ENCODE measurements at regions not wholly inside any gene's neighbourhood (a gene's known extent, or its start where the extent isn't known, plus 50 kb on each side); places are given as distances from the start of the nearest gene placed in this dataset.
"Not testable (repeated sequence)": the region's sequence is repeated elsewhere in the genome, so short reads cannot be mapped to it uniquely, and the experiment has no call there.

- no peaks in the 10 kb centered on the region for H3K36me3 ChIP-seq (replicated peaks; ENCODE audit: control insufficient read depth, insufficient read depth, low read length)
- no peaks in the 10 kb centered on the region for H3K27me3 ChIP-seq (ENCODE audit: control insufficient read depth, insufficient read depth, low read length)
- DNase-seq = no peak
- no peak overlapping the region for H3K4me3 ChIP-seq (ENCODE audit: insufficient read depth, low read depth, low read length)
These were observed 1070.8 kb downstream of the FAM133A start for GRCh38 chrX:94744786-94745185.

- Histone ChIP-seq H3K27me3 (ENCODE audit: control insufficient read depth, insufficient read depth, low read length) (no peaks in the 10 kb centered on the region), H3K36me3 (replicated peaks; ENCODE audit: control insufficient read depth, insufficient read depth, low read length) (no peaks in the 10 kb centered on the region), H3K4me3 (ENCODE audit: insufficient read depth, low read depth, low read length) (no peak overlapping the region)
- peak; percentile 3 for DNase-seq
These were observed 1077.6 kb downstream of the FAM133A start for GRCh38 chrX:94751611-94752010.

GRCh38 chrX:94752434-94753169 is 1078.6 kb downstream of the FAM133A start:
- no peak overlapping the region for H3K4me3 ChIP-seq (ENCODE audit: insufficient read depth, low read depth, low read length)
- DNase-seq = no peak
- no peaks in the 10 kb centered on the region for H3K36me3 ChIP-seq (replicated peaks; ENCODE audit: control insufficient read depth, insufficient read depth, low read length)
- H3K27me3 ChIP-seq (ENCODE audit: control insufficient read depth, insufficient read depth, low read length) = no peaks in the 10 kb centered on the region

- Histone ChIP-seq H3K27me3 (ENCODE audit: control insufficient read depth, insufficient read depth, low read length) (no peaks in the 10 kb centered on the region), H3K36me3 (replicated peaks; ENCODE audit: control insufficient read depth, insufficient read depth, low read length) (no peaks in the 10 kb centered on the region), H3K4me3 (ENCODE audit: insufficient read depth, low read depth, low read length) (no peak overlapping the region)
- DNase-seq = no peak
These were observed 1084.1 kb downstream of the FAM133A start for GRCh38 chrX:94758130-94758529.

GRCh38 chrX:94775640-94776039 is 1101.6 kb downstream of the FAM133A start:
- no peak for DNase-seq
- Histone ChIP-seq H3K4me3 (ENCODE audit: insufficient read depth, low read depth, low read length) (no peak overlapping the region), H3K27me3 (ENCODE audit: control insufficient read depth, insufficient read depth, low read length) (no peaks in the 10 kb centered on the region)

GRCh38 chrX:94813541-94813940 is 1139.5 kb downstream of the FAM133A start:
- Histone ChIP-seq H3K4me3 (ENCODE audit: insufficient read depth, low read depth, low read length) (no peak overlapping the region), H3K27me3 (ENCODE audit: control insufficient read depth, insufficient read depth, low read length) (no peaks in the 10 kb centered on the region), H3K36me3 (replicated peaks; ENCODE audit: control insufficient read depth, insufficient read depth, low read length) (no peaks in the 10 kb centered on the region)
- no peak for DNase-seq

More at GRCh38 chrX:94775640-94776039, 1101.6 kb downstream of the FAM133A start:
- H3K36me3 ChIP-seq (replicated peaks; ENCODE audit: control insufficient read depth, insufficient read depth, low read length) = no peaks in the 10 kb centered on the region

GRCh38 chrX:94814216-94814615 is 1140.2 kb downstream of the FAM133A start:
- Histone ChIP-seq H3K4me3 (ENCODE audit: insufficient read depth, low read depth, low read length) (no peak overlapping the region), H3K36me3 (replicated peaks; ENCODE audit: control insufficient read depth, insufficient read depth, low read length) (no peaks in the 10 kb centered on the region), H3K27me3 (ENCODE audit: control insufficient read depth, insufficient read depth, low read length) (no peaks in the 10 kb centered on the region)
- no peak for DNase-seq

- no peak for DNase-seq
- no peaks in the 10 kb centered on the region for H3K27me3 ChIP-seq (ENCODE audit: control insufficient read depth, insufficient read depth, low read length)
- no peaks in the 10 kb centered on the region for H3K36me3 ChIP-seq (replicated peaks; ENCODE audit: control insufficient read depth, insufficient read depth, low read length)
- no peak overlapping the region for H3K4me3 ChIP-seq (ENCODE audit: insufficient read depth, low read depth, low read length)
These were observed 1156.7 kb downstream of the FAM133A start for GRCh38 chrX:94830717-94831116.

GRCh38 chrX:94831364-94831763 is 1157.4 kb downstream of the FAM133A start:
- Histone ChIP-seq H3K36me3 (replicated peaks; ENCODE audit: control insufficient read depth, insufficient read depth, low read length) (no peaks in the 10 kb centered on the region), H3K27me3 (ENCODE audit: control insufficient read depth, insufficient read depth, low read length) (no peaks in the 10 kb centered on the region), H3K4me3 (ENCODE audit: insufficient read depth, low read depth, low read length) (no peak overlapping the region)
- no peak for DNase-seq

GRCh38 chrX:94834226-94834625 is 1160.2 kb downstream of the FAM133A start:
- no peak for DNase-seq
- Histone ChIP-seq H3K27me3 (ENCODE audit: control insufficient read depth, insufficient read depth, low read length) (no peaks in the 10 kb centered on the region), H3K4me3 (ENCODE audit: insufficient read depth, low read depth, low read length) (no peak overlapping the region), H3K36me3 (replicated peaks; ENCODE audit: control insufficient read depth, insufficient read depth, low read length) (no peaks in the 10 kb centered on the region)

GRCh38 chrX:94850811-94851210 is 1176.8 kb downstream of the FAM133A start:
- H3K36me3 ChIP-seq (replicated peaks; ENCODE audit: control insufficient read depth, insufficient read depth, low read length) = no peaks in the 10 kb centered on the region
- DNase-seq = no peak
- H3K27me3 ChIP-seq (ENCODE audit: control insufficient read depth, insufficient read depth, low read length) = no peaks in the 10 kb centered on the region
- H3K4me3 ChIP-seq (ENCODE audit: insufficient read depth, low read depth, low read length) = no peak overlapping the region

GRCh38 chrX:94854251-94854650 is 1180.2 kb downstream of the FAM133A start:
- no peaks in the 10 kb centered on the region for H3K27me3 ChIP-seq (ENCODE audit: control insufficient read depth, insufficient read depth, low read length)
- H3K4me3 ChIP-seq (ENCODE audit: insufficient read depth, low read depth, low read length) = no peak overlapping the region
- DNase-seq = no peak
- H3K36me3 ChIP-seq (replicated peaks; ENCODE audit: control insufficient read depth, insufficient read depth, low read length) = no peaks in the 10 kb centered on the region

- H3K36me3 ChIP-seq (replicated peaks; ENCODE audit: control insufficient read depth, insufficient read depth, low read length); H3K27me3 ChIP-seq (ENCODE audit: control insufficient read depth, insufficient read depth, low read length); DNase-seq; H3K4me3 ChIP-seq (ENCODE audit: insufficient read depth, low read depth, low read length): not testable (repeated sequence)
These were observed 1188.5 kb downstream of the FAM133A start for GRCh38 chrX:94862470-94862869.

- DNase-seq = no peak
- H3K27me3 ChIP-seq (ENCODE audit: control insufficient read depth, insufficient read depth, low read length) = no peaks in the 10 kb centered on the region
- H3K4me3 ChIP-seq (ENCODE audit: insufficient read depth, low read depth, low read length) = no peak overlapping the region
- no peaks in the 10 kb centered on the region for H3K36me3 ChIP-seq (replicated peaks; ENCODE audit: control insufficient read depth, insufficient read depth, low read length)
These were observed 1197.6 kb downstream of the FAM133A start for GRCh38 chrX:94871640-94872039.

GRCh38 chrX:94901849-94902248 is 1227.8 kb downstream of the FAM133A start:
- Histone ChIP-seq H3K36me3 (replicated peaks; ENCODE audit: control insufficient read depth, insufficient read depth, low read length) (no peaks in the 10 kb centered on the region), H3K27me3 (ENCODE audit: control insufficient read depth, insufficient read depth, low read length) (no peaks in the 10 kb centered on the region), H3K4me3 (ENCODE audit: insufficient read depth, low read depth, low read length) (no peak overlapping the region)
- no peak for DNase-seq

GRCh38 chrX:94908171-94908570 is 1234.2 kb downstream of the FAM133A start:
- DNase-seq = no peak
- Histone ChIP-seq H3K27me3 (ENCODE audit: control insufficient read depth, insufficient read depth, low read length) (no peaks in the 10 kb centered on the region), H3K36me3 (replicated peaks; ENCODE audit: control insufficient read depth, insufficient read depth, low read length) (no peaks in the 10 kb centered on the region), H3K4me3 (ENCODE audit: insufficient read depth, low read depth, low read length) (no peak overlapping the region)

Data from H7 (cell line).